HFFc6 (cell line): ENCODE measurements at regions not wholly inside any gene's neighbourhood (a gene's known extent, or its start where the extent isn't known, plus 50 kb on each side); places are given as distances from the start of the nearest gene placed in this dataset.

Experiments
- DNase-seq: peaks from one replicate; pipeline ENCODE4 v3.0.0-alpha.2; 2018
- H3K27ac Mint-ChIP-seq: 2 replicates; pipeline ENCODE4 v1.8.0; 2020; ENCODE audit warnings: mild to moderate bottlenecking, mixed read lengths
- H3K27me3 Mint-ChIP-seq: 2 replicates; pipeline ENCODE4 v1.8.0; 2021; ENCODE audit warnings: mild to moderate bottlenecking, moderate library complexity, mixed read lengths; ENCODE audit not compliant: insufficient read depth
- H3K36me3 Mint-ChIP-seq: 2 replicates; pipeline ENCODE4 v1.8.0; 2021; ENCODE audit warnings: low read depth, mixed read lengths
- H3K4me1 Mint-ChIP-seq: 2 replicates; pipeline ENCODE4 v1.8.0; 2020; ENCODE audit warnings: low read depth, mixed read lengths
- H3K4me3 Mint-ChIP-seq: 2 replicates; pipeline ENCODE4 v1.8.0; 2020; ENCODE audit warnings: mild to moderate bottlenecking, moderate library complexity, mixed read lengths
- H3K9me3 Mint-ChIP-seq: 2 replicates; pipeline ENCODE4 v1.8.0; 2020; ENCODE audit warnings: mild to moderate bottlenecking, mixed read lengths
- TF ChIP-seq, protein P1 (sequence below): fragments of 200-600 bp; sonication (generic); IDR thresholded peaks from 2 replicates; pipeline ENCODE4 v1.5.0; 2021; ENCODE audit warnings: antibody characterized with exemption, mild to moderate bottlenecking

DNA sequence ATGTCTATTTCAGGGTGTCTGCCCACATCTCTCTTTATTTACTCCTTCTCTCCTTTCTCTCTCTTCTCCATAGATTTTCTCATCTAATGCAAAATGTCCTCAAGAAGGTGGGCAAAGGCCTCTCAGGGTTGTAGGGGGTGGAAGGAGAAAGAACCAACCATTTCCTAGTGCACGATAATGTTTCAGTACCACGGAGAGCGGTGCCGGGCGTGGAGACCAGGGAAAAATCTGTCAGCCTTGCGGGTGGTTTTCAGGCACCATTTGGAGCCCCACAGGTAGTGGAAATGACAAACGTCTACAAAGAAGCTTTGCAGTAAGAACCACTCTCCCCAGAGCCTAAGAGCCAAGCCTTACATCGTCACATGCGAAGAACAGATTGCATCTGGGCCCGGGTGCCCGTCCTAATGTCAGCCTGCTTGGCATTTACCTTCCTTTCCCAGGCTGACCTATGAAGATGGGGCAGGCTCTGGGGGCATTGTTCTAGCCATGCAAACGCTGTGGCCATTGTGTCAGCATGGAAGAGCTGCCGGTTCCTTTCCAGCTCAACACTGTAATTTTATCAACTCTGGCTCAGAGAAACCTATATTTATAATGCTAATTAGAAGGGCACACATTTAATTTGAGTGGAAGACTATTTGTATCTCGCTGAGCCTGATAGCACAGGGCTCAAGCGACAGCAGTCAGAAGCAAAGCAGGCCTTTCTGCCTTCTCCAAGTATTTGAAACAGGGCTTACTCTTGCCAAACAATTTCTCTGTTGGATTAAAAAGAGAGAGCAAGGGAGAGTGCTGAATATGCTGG is 430.1 kb upstream of the WWC1 start:
- TF ChIP-seq, protein P1, sequence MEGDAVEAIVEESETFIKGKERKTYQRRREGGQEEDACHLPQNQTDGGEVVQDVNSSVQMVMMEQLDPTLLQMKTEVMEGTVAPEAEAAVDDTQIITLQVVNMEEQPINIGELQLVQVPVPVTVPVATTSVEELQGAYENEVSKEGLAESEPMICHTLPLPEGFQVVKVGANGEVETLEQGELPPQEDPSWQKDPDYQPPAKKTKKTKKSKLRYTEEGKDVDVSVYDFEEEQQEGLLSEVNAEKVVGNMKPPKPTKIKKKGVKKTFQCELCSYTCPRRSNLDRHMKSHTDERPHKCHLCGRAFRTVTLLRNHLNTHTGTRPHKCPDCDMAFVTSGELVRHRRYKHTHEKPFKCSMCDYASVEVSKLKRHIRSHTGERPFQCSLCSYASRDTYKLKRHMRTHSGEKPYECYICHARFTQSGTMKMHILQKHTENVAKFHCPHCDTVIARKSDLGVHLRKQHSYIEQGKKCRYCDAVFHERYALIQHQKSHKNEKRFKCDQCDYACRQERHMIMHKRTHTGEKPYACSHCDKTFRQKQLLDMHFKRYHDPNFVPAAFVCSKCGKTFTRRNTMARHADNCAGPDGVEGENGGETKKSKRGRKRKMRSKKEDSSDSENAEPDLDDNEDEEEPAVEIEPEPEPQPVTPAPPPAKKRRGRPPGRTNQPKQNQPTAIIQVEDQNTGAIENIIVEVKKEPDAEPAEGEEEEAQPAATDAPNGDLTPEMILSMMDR: no peak
- no peak for DNase-seq
- Mint-ChIP-seq H3K27ac (no peak overlapping the region), H3K4me3 (no peak overlapping the region), H3K27me3 (no peaks in the 10 kb centered on the region; the same call in 1 of the 2 replicates), H3K9me3 (peaks cover 5% of the 10 kb centered on the region; the same call in 1 of the 2 replicates), H3K4me1 (no peaks in the 10 kb centered on the region), H3K36me3 (no peaks in the 10 kb centered on the region)

DNA sequence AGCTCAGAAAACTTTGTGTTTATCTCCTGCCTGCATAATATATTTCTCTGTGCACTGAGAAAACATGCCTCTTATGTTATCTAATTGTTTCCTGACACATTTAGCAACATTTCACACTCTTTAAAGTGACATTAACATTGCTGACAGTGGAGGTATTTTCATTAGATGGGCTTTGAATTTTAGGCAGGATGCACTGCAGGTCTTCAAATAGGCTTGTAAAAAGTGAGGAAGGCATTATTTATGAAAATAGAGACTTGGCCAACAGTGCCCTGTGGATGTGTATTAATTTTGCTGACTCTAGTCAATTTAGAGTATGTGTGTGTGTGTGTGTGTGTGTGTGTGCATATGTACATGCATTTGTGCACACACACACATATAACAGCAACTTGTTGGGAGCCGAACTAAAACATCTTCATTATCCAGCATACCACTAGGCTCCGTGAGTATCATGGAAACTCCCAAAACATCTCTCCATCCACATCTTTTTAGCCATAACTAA is 429.5 kb upstream of the WWC1 start:
- Mint-ChIP-seq H3K4me1 (no peaks in the 10 kb centered on the region), H3K4me3 (no peak overlapping the region), H3K9me3 (peaks cover 5% of the 10 kb centered on the region; the same call in 1 of the 2 replicates), H3K36me3 (no peaks in the 10 kb centered on the region), H3K27me3 (no peaks in the 10 kb centered on the region; the same call in 1 of the 2 replicates), H3K27ac (no peak overlapping the region)
- TF ChIP-seq, protein P1: no peak
- DNase-seq: no peak

DNA sequence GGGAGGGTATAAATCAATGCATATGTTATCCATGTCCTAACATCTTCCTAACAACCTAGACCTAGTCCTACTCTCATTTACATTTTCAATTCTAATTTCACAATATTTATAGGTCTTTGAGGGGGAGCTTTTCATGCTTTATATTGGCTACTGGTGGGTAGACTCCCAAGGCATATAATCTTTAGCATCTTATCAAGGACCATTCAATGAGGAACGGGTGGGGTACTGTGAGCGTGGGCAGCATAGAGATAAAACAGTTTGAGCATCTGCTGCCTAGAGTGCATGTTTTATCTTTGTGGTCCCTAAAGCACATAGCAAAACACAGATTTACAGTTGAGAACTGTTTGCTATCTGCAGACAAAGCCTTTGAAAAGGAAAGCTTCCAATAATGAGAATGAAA is 427.6 kb upstream of the WWC1 start:
- no peaks in the 10 kb centered on the region for H3K4me1 Mint-ChIP-seq
- no peaks in the 10 kb centered on the region; the same call in 1 of the 2 replicates for H3K27me3 Mint-ChIP-seq
- DNase-seq: no peak
- peaks cover 5% of the 10 kb centered on the region; the same call in 1 of the 2 replicates for H3K9me3 Mint-ChIP-seq
- no peak overlapping the region for H3K27ac Mint-ChIP-seq
- TF ChIP-seq, protein P1: no peak
- no peaks in the 10 kb centered on the region for H3K36me3 Mint-ChIP-seq
- no peak overlapping the region for H3K4me3 Mint-ChIP-seq

DNA sequence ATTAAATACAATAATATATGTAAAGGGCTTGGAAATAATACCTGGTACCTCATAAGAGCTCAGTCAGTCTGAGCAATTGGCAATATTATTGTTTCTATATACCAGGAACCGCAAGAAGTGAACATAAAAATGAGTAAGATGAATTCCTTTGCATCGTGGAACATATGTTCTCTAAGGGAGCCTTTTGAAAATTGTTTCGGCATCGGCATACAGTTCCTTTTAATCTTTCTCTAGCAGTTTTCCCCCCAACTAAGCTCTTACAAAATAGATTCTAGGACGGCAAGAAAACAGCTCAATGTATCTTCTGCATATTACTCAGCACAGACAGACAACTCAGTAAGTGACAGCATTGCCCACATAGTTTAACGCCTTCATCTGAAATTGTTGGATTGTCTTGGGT is 426.6 kb upstream of the WWC1 start:
- peaks cover 5% of the 10 kb centered on the region; the same call in 1 of the 2 replicates for H3K9me3 Mint-ChIP-seq
- no peak for DNase-seq
- H3K36me3 Mint-ChIP-seq: no peaks in the 10 kb centered on the region
- TF ChIP-seq, protein P1: no peak
- H3K4me3 Mint-ChIP-seq: no peak overlapping the region
- no peaks in the 10 kb centered on the region; the same call in 1 of the 2 replicates for H3K27me3 Mint-ChIP-seq
- H3K4me1 Mint-ChIP-seq: no peaks in the 10 kb centered on the region
- H3K27ac Mint-ChIP-seq: no peak overlapping the region

- Mint-ChIP-seq H3K4me1 (peaks cover 6% of the 10 kb centered on the region; the same call in 1 of the 2 replicates), H3K27me3 (no peaks in the 10 kb centered on the region; the same call in 1 of the 2 replicates), H3K36me3 (no peaks in the 10 kb centered on the region), H3K9me3 (no peaks in the 10 kb centered on the region), H3K27ac (no peak overlapping the region), H3K4me3 (no peak overlapping the region)
- no peak for DNase-seq
- TF ChIP-seq, protein P1: no peak
These were observed 424.6 kb upstream of the WWC1 start for GRCh38 chr5:167866797-167867196.
